Erythroblast (primary cell): ENCODE measurements at regions not wholly inside any gene's neighbourhood (a gene's known extent, or its start where the extent isn't known, plus 50 kb on each side); places are given as distances from the start of the nearest gene placed in this dataset.

Source experiments
- GATA1 ChIP-seq: IDR thresholded peaks from 2 replicates; pipeline ENCODE4 v1.6.1; 2011; ENCODE audit warnings: low read depth, mild to moderate bottlenecking, control low read depth, low read length, moderate library complexity
- POLR2A ChIP-seq: IDR thresholded peaks from 2 replicates; pipeline ENCODE4 v1.6.1; 2011; ENCODE audit warnings: mild to moderate bottlenecking, low read length

- TF ChIP-seq POLR2A (no peak), GATA1 (no peak)
Measured at GRCh38 chr5:52685566-52685965, 102.2 kb upstream of the ITGA1 start.
